ENCODE measurements at regions not wholly inside any gene's neighbourhood (a gene's known extent, or its start where the extent isn't known, plus 50 kb on each side); places are given as distances from the start of the nearest gene placed in this dataset.

DNA sequence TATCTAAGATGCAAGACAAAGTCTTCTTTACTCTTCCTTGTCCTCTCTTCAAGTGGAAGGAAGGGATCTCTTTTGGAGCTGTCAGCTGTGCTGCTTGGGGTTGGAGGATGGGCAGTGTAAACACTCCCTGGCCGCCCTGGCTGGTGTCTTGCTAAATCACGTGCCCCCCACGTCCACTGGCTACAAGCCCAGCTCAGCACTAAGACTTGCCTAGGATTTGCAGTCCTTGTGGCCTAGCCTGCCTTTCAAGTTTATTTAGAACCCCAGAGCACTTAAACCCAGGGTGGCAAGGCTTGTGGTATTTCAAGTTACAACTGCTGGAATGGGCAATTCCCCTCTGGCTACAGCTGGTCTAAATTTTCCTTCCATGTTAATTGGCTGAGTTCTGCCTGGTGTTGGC is 272.4 kb upstream of the MYO3A start:
- no peak for DNase-seq (ENCODE audit: low read depth)

- DNase-seq (ENCODE audit: low read depth): no peak
Observed at GRCh38 chr10:25666276-25666675, 267.8 kb upstream of the MYO3A start.

- DNase-seq (ENCODE audit: low read depth): no peak
Observed at GRCh38 chr10:25675204-25675603, 258.8 kb upstream of the MYO3A start.

DNA sequence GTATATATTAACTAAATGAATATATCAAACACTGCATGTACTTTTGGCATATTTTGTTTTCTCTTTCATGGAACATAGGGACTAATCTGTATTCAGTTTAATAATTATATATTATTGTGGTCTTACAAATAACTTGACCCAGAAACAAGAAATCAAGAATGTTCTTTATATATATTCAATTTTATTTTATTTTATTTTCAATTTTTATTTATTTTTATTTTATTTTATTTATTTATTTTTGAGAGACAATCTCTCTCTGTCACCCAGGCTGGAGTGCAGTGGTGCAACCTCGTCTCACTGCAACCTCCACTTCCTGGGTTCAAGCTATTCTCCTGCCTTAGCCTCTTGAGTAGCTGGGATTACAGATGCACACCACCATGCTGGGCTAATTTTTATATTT is 258.4 kb upstream of the MYO3A start:
- no peak for DNase-seq (ENCODE audit: low read depth)

DNA sequence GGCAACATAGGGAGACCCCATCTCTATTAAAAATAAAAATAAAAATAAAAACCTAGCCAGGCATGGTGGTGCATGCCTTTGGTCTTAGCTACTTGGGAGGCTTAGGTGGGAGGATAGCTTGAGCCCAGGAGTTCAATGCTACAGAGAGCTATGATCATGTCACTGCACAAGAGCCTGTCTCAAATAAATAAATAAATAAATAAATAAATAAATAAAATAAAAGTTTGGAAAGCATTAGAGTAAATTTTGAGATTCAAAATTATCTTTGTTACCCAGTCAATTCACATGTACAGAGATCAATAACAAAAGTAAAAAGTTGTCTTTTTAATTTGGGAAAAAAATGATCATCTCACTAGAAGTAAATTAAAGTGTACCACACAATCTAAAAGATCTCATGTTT is 255.8 kb upstream of the MYO3A start:
- DNase-seq (ENCODE audit: low read depth): no peak

DNA sequence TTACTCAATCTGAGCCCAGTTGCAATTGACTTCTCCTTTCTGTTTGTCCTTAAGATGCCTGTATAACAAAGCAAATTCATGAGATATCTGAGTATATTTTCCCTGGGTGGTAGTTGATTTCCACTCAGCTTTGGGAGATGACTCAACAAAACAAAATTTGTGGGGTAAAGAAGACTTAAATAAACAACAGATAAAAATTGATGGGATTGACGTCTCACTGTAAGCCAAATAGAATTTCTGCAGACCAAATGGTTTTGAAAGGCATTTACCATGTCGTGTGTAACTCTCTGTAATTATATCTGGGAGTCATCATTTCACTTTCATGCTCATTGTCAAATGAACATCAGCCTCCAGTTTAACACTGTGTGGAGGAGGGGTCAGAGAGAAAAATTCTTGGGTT is 255.4 kb upstream of the MYO3A start:
- DNase-seq (ENCODE audit: low read depth): no peak

DNA sequence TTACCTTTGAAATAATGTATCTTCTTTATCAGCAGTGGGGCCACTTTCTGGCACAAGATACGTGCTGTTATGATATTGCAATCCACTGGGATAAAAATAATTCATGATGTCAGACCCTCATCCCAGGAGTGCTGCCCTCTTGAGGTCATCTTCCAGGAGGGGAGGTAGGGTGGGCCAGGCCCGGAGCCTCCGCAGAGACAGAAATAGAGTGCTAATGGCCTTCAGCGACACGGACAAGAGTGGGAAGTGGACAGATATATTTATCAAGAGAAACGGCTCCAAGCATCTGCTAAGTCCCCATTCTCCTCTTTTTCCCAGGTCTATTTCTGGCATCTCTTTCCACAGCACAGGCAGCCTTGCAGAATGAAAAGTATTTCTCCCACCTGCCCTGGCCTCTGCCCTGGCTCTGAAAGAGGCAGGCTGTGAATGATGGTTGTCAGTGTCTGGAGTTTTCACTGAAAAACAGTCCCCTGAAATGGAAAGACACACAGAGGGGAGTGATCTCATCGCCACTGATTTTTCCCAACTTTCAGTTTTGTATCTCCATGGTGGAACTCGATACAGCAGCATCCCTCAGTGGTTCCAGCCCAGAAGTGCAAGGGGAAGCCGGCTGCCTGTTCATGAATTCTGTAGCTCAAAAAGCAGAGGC is 251.7 kb upstream of the MYO3A start:
- DNase-seq (ENCODE audit: low read depth): no peak

DNA sequence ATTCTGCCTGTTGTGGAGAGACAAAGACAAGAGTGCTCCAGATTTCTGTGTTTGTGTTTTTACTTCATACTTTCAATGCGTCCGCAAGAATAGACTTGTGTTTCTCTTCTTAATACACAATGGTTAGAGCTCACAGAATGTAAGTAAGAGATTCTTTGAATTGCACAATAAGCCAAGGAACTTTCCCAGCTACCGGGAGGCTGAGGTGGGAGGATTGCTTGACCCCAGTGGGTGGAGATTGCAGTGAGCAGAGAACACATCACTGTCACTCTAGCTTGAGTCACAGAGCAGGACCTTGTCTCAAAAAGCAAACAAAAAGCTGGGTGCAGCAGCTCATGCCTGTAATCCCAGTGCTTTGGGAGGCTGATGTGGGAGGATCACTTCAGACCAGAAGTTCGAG is 250.7 kb upstream of the MYO3A start:
- no peak for DNase-seq (ENCODE audit: low read depth)

DNA sequence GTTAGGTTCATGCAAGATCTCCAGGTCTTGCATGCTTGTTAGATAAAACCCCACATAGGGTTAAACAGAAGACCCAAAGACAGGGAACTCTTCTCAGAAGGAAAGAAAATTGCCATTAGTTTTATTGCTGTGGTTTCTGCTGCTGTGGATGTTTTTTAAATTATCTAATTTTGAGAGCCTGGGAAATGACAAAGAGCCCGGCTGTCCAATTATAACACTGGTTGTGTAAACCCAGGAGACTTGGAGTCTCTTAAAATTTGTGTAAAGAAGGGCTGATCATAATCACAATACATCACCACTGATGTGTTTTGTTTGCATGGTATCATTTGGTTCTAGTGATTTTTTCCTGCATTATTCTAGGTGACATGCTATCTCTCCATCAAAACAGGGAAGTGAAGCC is 246.5 kb upstream of the MYO3A start:
- no peak for DNase-seq (ENCODE audit: low read depth)

- no peak for DNase-seq (ENCODE audit: low read depth)
Observed at GRCh38 chr10:25689346-25690100, 244.5 kb upstream of the MYO3A start.

DNA sequence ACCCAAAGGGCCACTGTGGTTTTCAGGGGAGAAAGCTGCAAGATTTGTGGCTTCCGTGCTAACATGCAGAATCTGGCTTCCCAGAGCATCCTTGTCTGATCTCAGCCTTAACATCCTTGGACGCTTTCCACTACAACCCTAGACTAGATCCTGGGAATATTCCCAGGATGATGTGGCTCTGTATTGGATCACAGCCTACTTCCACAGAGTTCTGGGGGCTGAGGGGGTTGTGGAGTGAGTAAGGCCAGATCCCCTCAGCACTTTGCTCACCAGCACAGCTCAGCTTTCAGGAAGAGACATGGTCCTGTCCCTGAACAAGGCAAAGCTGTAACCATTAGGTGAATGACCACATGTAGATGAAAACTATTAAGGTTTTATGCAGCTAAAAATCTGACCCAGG is 241.3 kb upstream of the MYO3A start:
- no peak for DNase-seq (ENCODE audit: low read depth)

- no peak for DNase-seq (ENCODE audit: low read depth)
Observed at GRCh38 chr10:25694206-25694933, 239.7 kb upstream of the MYO3A start.

DNA sequence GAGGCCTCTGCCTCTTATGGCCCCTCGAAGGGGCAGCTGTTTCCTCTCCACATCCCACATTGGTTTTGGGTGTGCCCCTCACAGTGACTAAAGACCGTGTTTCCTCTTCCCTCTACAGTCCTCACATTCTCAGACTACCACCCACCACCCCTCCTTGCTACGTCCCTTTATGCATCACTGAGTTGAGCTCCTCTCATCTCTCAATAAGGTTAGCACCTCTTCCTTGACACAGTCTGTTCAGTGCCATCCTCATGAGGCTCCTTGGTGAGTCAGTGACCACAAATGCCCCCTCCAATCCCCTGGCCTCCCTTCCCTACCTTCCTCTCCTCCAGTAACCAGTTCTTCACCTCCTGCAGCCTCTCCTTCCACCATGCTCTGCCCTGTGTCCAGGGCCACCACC is 239.1 kb upstream of the MYO3A start:
- no peak for DNase-seq (ENCODE audit: low read depth)

- no peak for DNase-seq (ENCODE audit: low read depth)
Observed at GRCh38 chr10:25695586-25695985, 238.4 kb upstream of the MYO3A start.

DNA sequence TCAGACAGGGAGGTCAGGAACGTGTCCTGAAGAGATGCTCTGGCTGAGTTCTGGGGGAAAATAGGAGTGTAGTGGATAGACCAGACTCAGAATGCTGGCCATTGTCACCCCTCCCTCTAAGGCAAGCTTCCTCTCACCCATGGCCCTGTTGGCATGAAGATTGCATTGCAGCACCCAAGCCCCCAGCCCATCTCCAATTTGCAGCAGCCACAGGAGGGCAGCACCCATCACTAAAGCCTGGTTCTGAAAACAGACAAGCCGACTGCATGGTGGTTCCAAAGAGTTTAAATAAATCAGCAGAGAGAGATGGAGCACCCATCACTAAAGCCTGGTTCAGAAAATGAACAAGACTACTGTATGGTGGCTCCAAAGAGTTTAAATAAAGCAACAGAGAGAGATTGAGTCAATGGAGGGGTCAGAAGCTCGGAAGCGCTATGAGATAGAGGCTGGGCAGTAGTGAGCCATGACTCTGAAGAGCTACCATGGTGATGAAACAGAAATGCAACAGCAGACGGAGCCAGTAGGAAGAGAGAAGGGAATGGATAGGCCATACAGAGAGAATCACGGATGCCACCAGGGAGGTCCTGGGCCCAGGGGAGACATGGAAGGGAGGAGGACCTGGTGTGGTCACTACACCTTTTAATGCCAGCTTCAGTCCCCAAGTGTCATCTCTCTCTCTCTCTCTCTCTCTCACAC is 237.9 kb upstream of the MYO3A start:
- no peak for DNase-seq (ENCODE audit: low read depth)

DNA sequence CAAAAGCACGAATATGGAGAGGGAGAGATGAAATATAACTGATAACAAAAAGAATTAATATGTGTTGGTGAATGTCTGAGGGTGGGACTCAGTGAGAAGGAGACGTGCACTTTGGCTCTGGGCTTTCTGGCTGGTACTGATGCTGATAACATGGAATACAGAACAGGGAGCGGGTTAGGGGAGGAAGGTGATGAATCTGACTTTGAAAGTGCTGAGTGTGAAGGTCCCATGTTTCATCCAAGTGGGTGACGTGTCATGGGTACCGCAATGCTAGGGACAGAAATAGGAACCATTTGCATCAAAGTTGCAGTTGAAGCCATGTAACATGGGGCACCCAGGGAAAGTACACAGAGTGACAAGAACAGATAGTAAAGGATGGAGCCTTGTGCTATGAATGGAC is 236.6 kb upstream of the MYO3A start:
- no peak for DNase-seq (ENCODE audit: low read depth)

- DNase-seq (ENCODE audit: low read depth): no peak
Observed at GRCh38 chr10:25698638-25699037, 235.4 kb upstream of the MYO3A start.

DNA sequence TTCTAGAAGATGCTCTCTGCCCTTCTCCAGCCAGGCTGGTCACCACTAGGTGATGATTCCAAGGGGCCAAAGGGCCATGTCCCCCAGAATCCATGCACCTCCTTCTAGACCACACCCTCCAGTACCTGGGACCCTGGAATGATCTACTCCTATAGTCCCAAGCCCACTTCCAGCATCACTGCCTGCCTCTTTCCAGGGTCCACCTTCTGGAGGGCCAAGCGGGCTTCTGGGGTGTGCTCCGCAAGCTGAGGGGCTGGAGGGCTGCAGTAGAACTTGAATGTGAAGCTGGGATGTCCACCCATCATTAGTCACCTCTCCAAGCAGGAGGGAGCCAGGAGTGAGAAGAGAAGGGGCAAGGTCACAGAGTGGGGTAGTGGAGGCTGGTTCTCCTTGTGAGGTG is 234.4 kb upstream of the MYO3A start:
- DNase-seq (ENCODE audit: low read depth): no peak

DNA sequence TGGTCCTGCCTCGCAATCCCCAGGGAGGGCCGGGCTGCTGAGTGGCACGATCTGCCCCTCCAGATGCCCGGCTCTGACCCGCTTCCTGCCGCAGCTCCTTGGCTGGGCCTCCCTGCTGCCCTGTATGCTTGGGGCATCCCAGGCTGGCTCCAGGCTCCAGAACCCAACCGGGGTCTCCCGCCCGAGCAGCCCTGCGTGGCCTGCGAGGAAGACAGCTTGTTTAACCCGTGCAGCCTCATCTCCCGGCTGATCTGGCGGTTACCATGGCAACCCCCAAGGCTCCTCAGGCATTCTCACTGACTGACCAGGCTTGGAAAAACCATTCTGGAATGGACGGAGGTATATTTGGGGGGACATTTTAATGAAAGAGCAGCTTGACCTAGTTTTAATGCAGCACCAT is 232.4 kb upstream of the MYO3A start:
- DNase-seq (ENCODE audit: low read depth): no peak

GRCh38 chr10:25704622-25705021 is 229.4 kb upstream of the MYO3A start:
- no peak for DNase-seq (ENCODE audit: low read depth)

GRCh38 chr10:25707572-25707971 is 226.5 kb upstream of the MYO3A start:
- no peak for DNase-seq (ENCODE audit: low read depth)

DNA sequence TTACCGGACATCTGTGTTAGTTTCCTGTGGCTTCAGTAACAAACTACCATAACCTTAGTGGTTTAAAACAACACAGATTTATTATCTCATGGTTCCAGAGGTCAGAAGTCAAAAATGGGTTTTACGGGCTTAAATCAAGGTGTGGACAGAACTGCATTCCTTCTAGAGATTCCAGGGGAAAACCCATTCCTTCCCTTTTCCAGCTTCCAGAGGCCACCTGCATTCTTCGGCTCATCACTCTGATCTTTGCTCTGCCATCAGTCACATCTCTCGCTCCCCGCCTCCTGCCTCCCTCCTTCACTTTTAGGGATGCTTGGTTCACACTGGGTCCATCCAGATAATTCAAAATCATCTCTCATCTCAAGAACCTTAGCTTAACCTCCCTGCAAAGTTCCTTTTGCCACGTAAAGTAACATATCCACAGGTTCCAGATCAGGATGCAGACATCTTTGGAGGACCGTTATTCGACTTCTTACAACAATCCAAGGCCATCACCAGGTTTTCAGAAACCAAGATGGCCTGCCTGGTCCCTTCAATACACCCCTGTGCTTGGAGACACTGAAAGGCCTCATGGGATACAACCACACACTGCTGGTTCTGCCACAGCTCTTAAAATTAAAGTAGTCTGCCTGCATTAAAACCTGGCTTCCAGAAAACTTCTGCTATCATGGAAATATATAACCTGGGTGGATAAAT is 225.9 kb upstream of the MYO3A start:
- no peak for DNase-seq (ENCODE audit: low read depth)

Data from activated T-cell treated with anti-CD3 and anti-CD28 coated beads for 1 hour (primary cell).